Left cardiac atrium (tissue), 4 donors: ENCODE measurements at regions not wholly inside any gene's neighbourhood (a gene's known extent, or its start where the extent isn't known, plus 50 kb on each side); places are given as distances from the start of the nearest gene placed in this dataset.

Experiments used
- ATAC-seq, 2 donors: fragments of 200-7000 bp; cut with Tn5 transposase; one replicate each; pipeline ENCODE4 v1.9.1; 2020; ENCODE audit warnings: mild to moderate bottlenecking in 2 of 2, moderate library complexity in 2 of 2
- DNase-seq: peaks from one replicate; pipeline ENCODE4 v3.0.0-alpha.2; 2020
- intact Hi-C, 2 donors: fragments of 100-400 bp; cut with DNase I; formaldehyde crosslinking; loops; one replicate each; pipeline versions ENCODE4 v1.14.1 to v1.15.1; 2022 to 2023
- microRNA-seq, 2 donors: library from miRNA; unstranded; fragments of <30 nt; microRNA quantifications; one replicate each; pipeline ENCODE4 v1.2.0, GENCODE V29; 2020
- donor health status: DM: no; HTN: yes; CAD: no.
- donor health status: DM: no; HTN: yes; CAD: no; lungs with severe emphysema.
- donor health status: DM: yes; HTN: yes; CAD: no.
- donor health status: Dilated cardiomyopathy.

- intact Hi-C loops = no loop called here
- no peak for DNase-seq
- ATAC-seq = no peak
Measured at GRCh38 chr1:209513226-209513625, 70.3 kb upstream of the CAMK1G start.

- ATAC-seq (no peak), DNase-seq (no peak)
- intact Hi-C loops = no loop called here
Measured at GRCh38 chr1:209516771-209517680, 66.5 kb upstream of the CAMK1G start.

DNA sequence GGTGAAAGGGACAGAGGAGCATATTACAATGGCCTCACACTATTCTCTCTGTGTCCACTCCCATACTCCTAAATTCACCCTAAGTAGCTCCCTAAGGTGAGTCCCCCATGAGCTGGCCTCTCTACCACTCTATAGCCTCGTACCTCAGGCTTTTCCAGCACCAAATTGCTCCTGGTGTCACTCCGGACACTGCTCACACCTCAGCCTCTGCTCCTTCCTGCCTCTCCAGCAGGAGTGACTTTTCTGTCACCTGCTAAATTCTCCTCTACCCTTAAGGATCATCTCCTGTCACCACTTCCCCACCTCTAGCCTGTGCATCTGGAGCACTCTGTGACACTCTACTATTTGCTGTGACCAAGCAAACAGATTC is 65.8 kb upstream of the CAMK1G start:
- intact Hi-C loops = no loop called here
- no peak for ATAC-seq

GRCh38 chr1:209519786-209520185 is 63.7 kb upstream of the CAMK1G start:
- no peak for DNase-seq
- no peak for ATAC-seq
- intact Hi-C loops = no loop called here

More for the DNA sequence above, 65.8 kb upstream of the CAMK1G start:
- no peak for DNase-seq

- ATAC-seq (no peak), DNase-seq (no peak)
- intact Hi-C loops = no loop called here
Measured at GRCh38 chr1:209522826-209523225, 60.7 kb upstream of the CAMK1G start.

DNA sequence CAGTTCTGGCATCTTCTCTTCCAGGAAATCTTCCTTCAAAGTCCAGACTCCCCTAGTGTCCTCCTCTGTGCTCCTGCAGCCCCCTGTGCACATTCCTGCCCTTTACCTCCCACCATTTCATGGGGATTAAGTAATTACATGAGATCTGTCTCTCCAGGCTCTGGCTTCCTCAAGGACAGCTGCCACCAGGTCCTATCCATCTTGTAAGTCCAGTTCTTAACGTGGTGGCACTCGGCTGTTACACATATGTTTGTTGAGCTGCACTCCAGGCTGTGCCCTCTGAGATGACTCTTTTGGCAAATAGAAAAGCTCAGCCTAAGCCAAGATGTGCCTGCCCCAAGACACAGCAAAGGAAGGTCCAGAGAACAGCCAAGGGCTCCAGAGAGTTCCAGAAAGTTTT is 57.4 kb upstream of the CAMK1G start:
- ATAC-seq (no peak), DNase-seq (no peak)
- intact Hi-C loops = no loop called here

GRCh38 chr1:209527372-209527771 is 56.1 kb upstream of the CAMK1G start:
- ATAC-seq (no peak), DNase-seq (no peak)
- intact Hi-C loops = no loop called here

GRCh38 chr1:209527993-209528717 is 55.4 kb upstream of the CAMK1G start:
- intact Hi-C loops = no loop called here
- DNase-seq (no peak), ATAC-seq (no peak)

DNA sequence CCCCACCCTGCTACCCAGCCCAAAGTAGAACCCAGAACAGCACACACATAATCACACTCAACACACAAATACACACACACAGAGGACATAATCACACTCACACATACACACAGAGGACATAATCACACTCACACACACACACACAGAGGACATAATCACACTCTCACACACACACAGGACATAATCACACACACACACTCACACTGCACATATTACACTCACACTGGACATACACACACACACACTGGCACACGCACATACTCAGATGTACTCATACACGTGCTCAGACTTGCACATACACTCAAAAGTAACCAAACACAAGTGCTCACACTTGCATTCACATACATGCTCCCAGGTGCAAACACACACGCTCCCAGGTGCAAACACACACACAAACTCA is 54.3 kb upstream of the CAMK1G start:
- ATAC-seq (no peak), DNase-seq (no peak)
- intact Hi-C loops = no loop called here

DNA sequence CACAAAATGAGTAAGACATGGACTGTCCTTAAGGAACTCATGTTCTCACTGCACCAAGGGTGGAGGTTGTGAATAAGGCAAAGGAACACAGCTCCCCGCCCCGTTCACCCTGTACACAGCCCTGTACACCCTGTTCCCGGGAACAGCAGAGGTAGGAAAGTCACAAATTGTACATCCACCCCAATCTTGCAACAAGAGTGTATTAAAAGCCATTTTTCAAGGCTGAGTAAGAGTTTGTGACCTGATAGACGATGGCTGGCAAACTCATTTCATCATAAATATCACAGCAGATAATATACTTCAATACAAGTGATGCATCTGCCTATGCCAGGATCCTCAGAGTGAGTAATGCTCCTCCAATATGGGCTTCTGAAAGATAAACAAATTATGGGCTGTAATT is 52.5 kb upstream of the CAMK1G start:
- intact Hi-C loops = no loop called here
- ATAC-seq (no peak), DNase-seq (no peak)

DNA sequence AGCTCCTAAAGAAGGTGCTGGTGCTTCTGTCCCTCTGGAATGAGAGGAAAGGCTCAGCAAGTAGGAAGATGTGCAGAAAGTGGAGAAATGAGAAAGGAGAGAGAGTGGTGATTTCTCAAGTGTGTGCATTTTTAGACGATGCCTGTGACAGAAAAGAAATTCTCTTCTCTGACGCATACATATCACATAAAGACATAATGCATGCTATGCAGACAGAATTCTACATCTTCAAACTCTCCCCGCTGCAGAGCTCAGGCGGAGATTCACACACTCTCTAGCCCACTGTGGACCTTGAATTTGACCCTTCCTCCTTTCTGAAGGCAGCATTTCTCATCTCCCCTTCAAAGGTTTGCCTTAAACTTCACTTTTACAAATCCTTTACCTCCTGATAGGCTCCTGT is 52.0 kb upstream of the CAMK1G start:
- DNase-seq (no peak), ATAC-seq (no peak)
- intact Hi-C loops = no loop called here

Small RNA genes in the stretch of these regions (microRNA-seq; reads per million reads assigned to microRNA genes)
- gene MIR205 = 0 to 0.82 reads per million in 2 donors
